ENCODE measurements at regions not wholly inside any gene's neighbourhood (a gene's known extent, or its start where the extent isn't known, plus 50 kb on each side); places are given as distances from the start of the nearest gene placed in this dataset.
"Not testable (repeated sequence)": the region's sequence is repeated elsewhere in the genome, so short reads cannot be mapped to it uniquely, and the experiment has no call there.

DNA sequence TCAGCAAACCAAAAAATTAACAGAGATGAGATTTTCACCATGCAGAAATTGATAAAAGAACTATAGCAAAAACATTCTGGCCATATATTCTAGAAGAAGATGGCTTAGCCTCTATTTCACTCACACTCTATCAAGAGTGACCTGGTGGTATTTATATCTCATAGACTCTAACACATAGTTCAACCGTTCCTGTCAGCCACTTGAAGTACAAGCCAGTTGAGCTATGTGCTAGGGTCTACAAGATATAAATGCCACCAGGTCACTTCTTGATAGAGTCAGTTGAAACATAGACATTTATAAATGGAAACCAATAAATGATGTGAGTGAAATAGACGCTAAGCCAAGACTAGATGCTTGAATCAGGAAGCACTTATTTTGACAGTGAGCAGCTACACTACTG is 836.7 kb upstream of the EPHA5 start:
- Mint-ChIP-seq H3K36me3 (no peaks in the 10 kb centered on the region), H3K9me3 (peaks cover 3 to 27% (median 19%) of the 10 kb centered on the region in 6 donors), H3K27ac (no peak overlapping the region), H3K4me3 (no peak overlapping the region), H3K4me1 (no peaks in the 10 kb centered on the region), H3K27me3 (ENCODE audit: low read depth in 3 of 3) (peaks cover 0 to 2% (median under 1%) of the 10 kb centered on the region in 3 donors)
- DNase-seq = no peak

DNA sequence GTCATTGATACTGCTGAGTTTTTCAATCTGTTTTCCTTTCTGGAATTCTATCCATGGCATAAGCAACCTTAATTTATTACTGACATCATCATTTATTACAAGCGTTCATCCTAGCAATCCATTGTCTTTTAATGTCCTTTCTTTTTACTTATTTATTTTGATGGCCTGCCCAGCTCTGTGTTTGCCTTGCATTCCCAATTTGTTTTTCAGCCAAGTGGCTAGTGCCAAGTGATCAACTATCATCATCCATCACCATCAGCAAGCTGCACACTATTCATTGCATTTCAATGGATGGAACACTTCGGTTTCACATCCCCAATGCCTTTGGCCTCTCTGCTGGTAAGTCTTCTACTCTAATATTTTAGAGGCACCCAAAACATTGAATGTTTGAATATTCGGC is 831.7 kb upstream of the EPHA5 start:
- H3K4me1 Mint-ChIP-seq = no peaks in the 10 kb centered on the region
- H3K4me3 Mint-ChIP-seq = no peak overlapping the region

DNA sequence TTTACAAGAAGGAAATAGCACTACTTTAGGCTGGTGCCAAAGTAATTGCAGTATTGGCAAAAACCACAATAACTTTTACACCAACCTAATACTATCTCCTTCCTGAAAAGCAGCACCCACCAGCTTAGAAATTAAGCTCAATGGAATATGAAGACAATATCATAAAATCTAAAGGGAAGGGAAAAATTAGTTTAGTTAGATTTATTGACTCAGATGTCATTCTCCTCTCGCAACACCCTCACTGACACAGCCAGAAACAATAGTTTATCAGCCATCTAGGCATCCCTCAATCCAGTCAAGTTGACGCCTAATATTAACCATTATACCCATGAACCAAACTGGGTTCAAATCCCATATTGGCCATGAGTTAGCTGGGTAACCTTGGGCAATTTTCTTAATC is 820.4 kb upstream of the EPHA5 start:
- Mint-ChIP-seq H3K9me3 (peaks cover 8 to 31% (median 16%) of the 10 kb centered on the region in 6 donors), H3K36me3 (no peaks in the 10 kb centered on the region), H3K4me3 (no peak overlapping the region), H3K27me3 (ENCODE audit: low read depth in 3 of 3) (no peaks in the 10 kb centered on the region), H3K4me1 (no peaks in the 10 kb centered on the region), H3K27ac (no peak overlapping the region)
- no peak for DNase-seq

More for the DNA sequence above, 831.7 kb upstream of the EPHA5 start:
- Mint-ChIP-seq H3K27ac (no peak overlapping the region), H3K36me3 (no peaks in the 10 kb centered on the region), H3K9me3 (peaks cover 9 to 42% (median 18%) of the 10 kb centered on the region in 6 donors), H3K27me3 (ENCODE audit: low read depth in 3 of 3) (peaks cover 0 to 2% (median under 1%) of the 10 kb centered on the region in 3 donors)
- no peak for DNase-seq

DNA sequence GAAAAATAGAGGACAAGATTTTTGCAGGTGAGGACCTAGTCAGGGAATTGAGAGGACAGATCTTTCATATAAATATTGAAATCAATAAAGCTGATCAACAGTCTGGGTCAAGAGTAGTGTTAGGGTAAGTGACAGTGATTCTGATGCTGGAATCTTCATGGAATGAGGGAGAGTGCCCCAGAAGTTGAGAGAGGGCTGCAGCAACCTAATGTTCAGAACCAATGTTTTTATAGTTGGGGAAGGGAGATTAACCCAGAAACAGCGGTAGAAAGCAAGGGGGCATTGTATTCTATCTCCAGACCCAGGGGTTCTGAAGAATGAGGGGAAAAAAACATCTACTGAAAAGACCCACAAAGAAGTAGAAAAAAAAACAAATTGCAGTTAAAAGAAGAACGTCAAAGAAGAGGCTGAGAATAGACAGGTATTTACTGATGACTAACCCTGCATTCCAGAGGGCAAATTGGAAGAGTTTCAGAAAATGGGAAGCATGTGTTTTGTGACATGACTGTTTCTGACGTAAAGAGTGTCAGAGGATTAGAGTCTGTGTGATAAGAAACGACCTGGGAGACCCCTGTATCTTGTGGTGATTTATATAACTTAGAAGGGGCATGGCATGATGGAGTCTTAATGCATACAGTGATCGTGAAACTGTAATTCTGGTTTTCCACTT is 819.6 kb upstream of the EPHA5 start:
- Mint-ChIP-seq H3K4me3 (no peak overlapping the region), H3K4me1 (no peaks in the 10 kb centered on the region), H3K9me3 (peaks cover 8 to 31% (median 15%) of the 10 kb centered on the region in 6 donors), H3K36me3 (no peaks in the 10 kb centered on the region), H3K27ac (no peak overlapping the region), H3K27me3 (ENCODE audit: low read depth in 3 of 3) (no peaks in the 10 kb centered on the region)
- no peak for DNase-seq

DNA sequence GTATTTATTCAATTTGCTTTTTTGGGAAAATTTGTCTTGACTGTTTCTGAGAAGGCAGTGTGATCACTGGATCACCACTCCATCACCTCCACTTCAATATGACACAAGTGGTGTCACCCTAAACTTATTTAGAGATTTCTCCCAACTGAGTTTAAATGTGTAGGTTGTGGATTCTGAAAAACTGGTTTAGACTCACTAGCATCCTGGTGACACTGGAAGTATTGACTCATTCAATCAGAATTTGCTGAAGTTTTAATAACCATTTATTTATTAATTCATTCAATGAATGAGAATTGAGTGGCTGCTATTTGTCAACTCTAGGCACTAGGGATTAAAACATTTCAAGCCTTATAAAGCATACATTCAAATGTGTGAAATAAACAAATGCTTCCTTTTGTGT is 819.1 kb upstream of the EPHA5 start:
- peaks cover 8 to 31% (median 15%) of the 10 kb centered on the region in 6 donors for H3K9me3 Mint-ChIP-seq
- no peak for DNase-seq
- H3K36me3 Mint-ChIP-seq = no peaks in the 10 kb centered on the region
- no peak overlapping the region for H3K4me3 Mint-ChIP-seq
- no peaks in the 10 kb centered on the region for H3K27me3 Mint-ChIP-seq (ENCODE audit: low read depth in 3 of 3)
- H3K4me1 Mint-ChIP-seq = no peaks in the 10 kb centered on the region
- no peak overlapping the region for H3K27ac Mint-ChIP-seq

DNA sequence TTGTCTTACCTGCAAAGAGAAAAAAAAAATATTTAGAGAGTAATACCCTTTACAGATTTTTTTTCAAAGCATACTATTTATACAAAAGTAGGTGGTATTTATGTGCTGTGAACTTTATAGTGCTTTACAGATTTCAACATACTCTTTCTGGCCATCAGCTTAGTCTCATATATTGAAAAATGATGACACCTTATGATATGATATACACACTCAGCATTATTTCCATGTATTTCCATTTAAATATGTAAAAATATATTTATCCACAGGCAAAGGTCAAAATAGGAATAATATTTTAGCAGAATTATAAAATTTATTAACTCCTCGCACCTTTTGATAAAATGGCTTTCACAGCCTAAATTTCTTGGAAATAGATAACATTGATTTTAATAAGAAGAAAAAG is 815.8 kb upstream of the EPHA5 start:
- DNase-seq = no peak
- Mint-ChIP-seq H3K27ac (no peak overlapping the region), H3K9me3 (peaks cover 7 to 44% (median 17%) of the 10 kb centered on the region in 6 donors), H3K27me3 (ENCODE audit: low read depth in 3 of 3) (no peaks in the 10 kb centered on the region), H3K36me3 (no peaks in the 10 kb centered on the region), H3K4me1 (no peaks in the 10 kb centered on the region), H3K4me3 (no peak overlapping the region)

DNA sequence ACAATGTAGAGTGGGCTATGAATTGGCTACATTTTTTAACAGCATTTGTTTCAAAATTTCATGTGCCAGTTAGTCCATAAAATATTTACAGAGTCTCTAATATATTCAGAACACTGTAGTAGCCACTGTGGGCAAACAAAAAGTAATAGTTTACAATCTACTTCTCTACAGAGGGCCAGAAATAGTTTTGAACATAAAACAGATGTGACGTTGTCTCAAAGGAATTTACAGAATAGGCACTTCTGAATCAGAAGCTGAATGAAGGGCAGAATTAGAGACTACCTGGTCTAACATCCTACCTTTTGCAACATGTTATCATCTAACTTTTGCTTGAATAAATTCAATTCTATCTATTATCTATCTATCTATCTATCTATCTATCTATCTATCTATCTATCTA is 811.9 kb upstream of the EPHA5 start:
- Mint-ChIP-seq H3K9me3 (peaks cover 2 to 39% (median 16%) of the 10 kb centered on the region in 6 donors), H3K36me3 (no peaks in the 10 kb centered on the region), H3K4me1 (no peaks in the 10 kb centered on the region), H3K27me3 (ENCODE audit: low read depth in 3 of 3) (peaks cover 0 to 2% (median 0%) of the 10 kb centered on the region in 3 donors), H3K4me3 (no peak overlapping the region), H3K27ac (no peak overlapping the region)
- DNase-seq = no peak

DNA sequence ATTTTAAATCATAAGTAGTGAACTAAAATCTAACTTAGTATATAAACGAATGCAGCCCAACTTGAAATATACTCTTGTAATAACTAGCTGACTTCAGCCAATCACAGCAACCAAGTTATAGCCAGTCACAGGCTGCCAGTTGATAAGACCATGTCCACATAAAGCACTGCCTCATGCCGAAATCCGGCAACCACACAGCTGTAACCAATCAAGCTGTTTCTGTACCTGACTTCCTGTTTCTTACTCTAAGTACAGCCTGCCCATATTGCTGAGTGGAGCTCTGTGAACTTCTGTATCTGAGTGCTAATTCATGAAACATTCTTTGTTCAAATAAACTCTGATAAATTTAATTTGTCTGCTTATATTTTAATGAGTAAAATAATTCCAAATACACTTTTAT is 805.3 kb upstream of the EPHA5 start:
- H3K9me3 Mint-ChIP-seq = peaks cover 9 to 43% (median 29%) of the 10 kb centered on the region in 6 donors
- H3K4me1 Mint-ChIP-seq = no peaks in the 10 kb centered on the region
- no peaks in the 10 kb centered on the region for H3K36me3 Mint-ChIP-seq
- H3K4me3 Mint-ChIP-seq = no peak overlapping the region
- H3K27me3 Mint-ChIP-seq (ENCODE audit: low read depth in 3 of 3) = peaks cover 0 to 2% (median 0%) of the 10 kb centered on the region in 3 donors
- no peak for DNase-seq
- no peak overlapping the region for H3K27ac Mint-ChIP-seq

DNA sequence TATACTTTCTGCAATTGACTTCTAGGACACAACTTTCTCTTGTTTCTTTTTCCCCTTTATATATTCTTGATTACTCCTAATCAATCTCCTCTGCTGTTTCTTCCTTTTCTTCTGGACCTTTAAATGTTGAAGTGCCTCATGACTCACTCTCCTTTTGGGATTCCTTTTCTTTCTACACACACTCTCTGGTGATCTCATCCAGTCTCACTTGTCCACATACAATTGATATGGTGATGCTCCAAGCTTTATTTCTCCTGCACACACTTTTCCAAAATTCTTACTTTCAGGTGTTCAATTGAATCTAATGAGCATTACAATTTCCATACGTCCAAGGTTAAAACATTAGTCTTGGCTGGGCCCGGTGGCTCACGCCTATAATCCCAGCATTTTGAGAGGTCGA is 794.8 kb upstream of the EPHA5 start:
- peaks cover 0 to 2% (median 0%) of the 10 kb centered on the region in 3 donors for H3K27me3 Mint-ChIP-seq (ENCODE audit: low read depth in 3 of 3)
- DNase-seq = no peak
- no peak overlapping the region for H3K27ac Mint-ChIP-seq
- H3K9me3 Mint-ChIP-seq = peaks cover 25 to 56% (median 37%) of the 10 kb centered on the region in 6 donors
- no peaks in the 10 kb centered on the region for H3K36me3 Mint-ChIP-seq
- H3K4me3 Mint-ChIP-seq = no peak overlapping the region
- H3K4me1 Mint-ChIP-seq = no peaks in the 10 kb centered on the region

DNA sequence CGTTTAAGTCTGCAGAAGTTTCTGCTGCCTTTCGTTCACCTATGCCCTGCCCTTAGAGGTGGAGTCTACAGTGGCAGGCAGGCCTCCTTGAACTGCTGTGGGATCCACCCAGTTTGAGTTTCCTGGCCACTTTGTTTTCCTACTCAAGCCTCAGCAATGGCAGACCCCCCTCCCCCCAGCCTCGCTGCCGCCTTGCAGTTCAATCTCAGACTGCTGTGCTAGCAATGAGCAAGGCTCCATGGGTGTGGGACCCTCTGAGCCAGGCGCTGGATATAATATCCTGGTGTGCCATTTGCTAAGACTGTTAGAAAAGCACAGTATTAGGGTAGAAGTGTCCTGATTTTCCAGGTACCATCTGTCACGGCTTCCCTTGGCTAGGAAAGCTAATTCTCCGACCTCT is 792.6 kb upstream of the EPHA5 start:
- not testable (repeated sequence) for H3K27ac Mint-ChIP-seq; H3K36me3 Mint-ChIP-seq; DNase-seq; H3K27me3 Mint-ChIP-seq (ENCODE audit: low read depth in 3 of 3); H3K4me1 Mint-ChIP-seq; H3K4me3 Mint-ChIP-seq
- H3K9me3 Mint-ChIP-seq = peaks cover 23 to 61% (median 43%) of the 10 kb centered on the region in 6 donors

DNA sequence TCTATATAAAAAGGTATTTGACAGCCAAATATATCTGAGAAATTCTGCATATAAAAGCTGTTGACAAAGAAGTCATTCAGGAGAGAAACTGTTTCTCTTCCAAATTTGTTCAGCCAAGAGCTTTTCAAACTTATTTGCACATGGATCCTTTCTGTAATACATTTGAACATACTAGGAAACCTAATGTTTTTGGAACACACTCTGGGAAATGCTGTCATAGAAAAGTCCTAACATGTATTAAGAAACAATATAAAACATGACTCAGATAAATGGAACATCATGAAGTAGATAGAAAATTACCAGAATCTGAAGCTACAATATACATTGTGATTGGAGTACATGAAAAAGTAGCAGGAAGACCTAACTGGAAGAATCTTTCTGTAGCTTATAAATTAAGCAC is 781.5 kb upstream of the EPHA5 start:
- no peaks in the 10 kb centered on the region for H3K4me1 Mint-ChIP-seq
- H3K27ac Mint-ChIP-seq = no peak overlapping the region
- H3K36me3 Mint-ChIP-seq = no peaks in the 10 kb centered on the region
- peaks cover 4 to 44% (median 13%) of the 10 kb centered on the region in 6 donors for H3K9me3 Mint-ChIP-seq
- H3K4me3 Mint-ChIP-seq = no peak overlapping the region
- no peaks in the 10 kb centered on the region for H3K27me3 Mint-ChIP-seq (ENCODE audit: low read depth in 3 of 3)
- no peak for DNase-seq

DNA sequence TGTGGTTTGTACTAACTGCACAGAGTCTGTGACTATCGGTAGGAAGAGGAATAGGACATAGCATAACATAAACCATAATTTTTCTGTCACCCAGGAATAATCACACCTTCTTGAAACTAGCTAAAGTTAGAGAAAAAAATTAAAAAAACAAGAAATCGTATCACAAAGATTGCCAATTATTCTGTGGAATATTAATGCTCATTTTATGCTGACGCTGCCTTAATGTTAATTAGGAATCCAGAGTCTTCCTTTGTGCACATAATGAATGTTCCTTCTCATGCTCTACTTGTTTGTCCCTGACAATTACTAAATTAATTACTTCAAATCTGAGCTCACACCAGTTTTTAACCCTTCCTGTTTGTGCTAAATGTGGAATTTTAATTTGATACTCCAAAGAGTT is 772.7 kb upstream of the EPHA5 start:
- DNase-seq = no peak
- no peaks in the 10 kb centered on the region for H3K4me1 Mint-ChIP-seq
- H3K27me3 Mint-ChIP-seq (ENCODE audit: low read depth in 3 of 3) = no peaks in the 10 kb centered on the region
- no peak overlapping the region for H3K27ac Mint-ChIP-seq
- H3K4me3 Mint-ChIP-seq = no peak overlapping the region
- peaks cover 7 to 43% (median 16%) of the 10 kb centered on the region in 6 donors for H3K9me3 Mint-ChIP-seq
- H3K36me3 Mint-ChIP-seq = no peaks in the 10 kb centered on the region

DNA sequence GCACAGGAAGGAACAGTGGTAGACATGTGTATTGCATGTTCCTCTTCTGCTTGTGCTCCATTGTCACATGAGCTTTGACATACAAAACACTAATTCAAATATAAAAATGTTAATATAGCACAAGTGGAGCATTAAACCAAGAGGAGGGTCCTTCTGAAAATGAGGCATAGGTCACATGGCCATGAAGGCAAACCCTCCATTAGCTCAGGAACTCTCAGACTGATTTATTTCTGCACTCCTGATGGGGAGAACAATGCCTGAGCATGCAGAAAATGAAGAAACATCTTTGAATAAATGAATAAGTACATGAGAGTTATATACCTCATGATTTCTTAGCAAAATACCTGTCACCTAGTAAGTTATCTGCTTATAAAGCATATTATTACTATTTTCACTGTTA is 769.2 kb upstream of the EPHA5 start:
- no peak overlapping the region for H3K4me3 Mint-ChIP-seq
- no peaks in the 10 kb centered on the region for H3K4me1 Mint-ChIP-seq
- peaks cover 0 to 2% (median 0%) of the 10 kb centered on the region in 3 donors for H3K36me3 Mint-ChIP-seq
- DNase-seq = no peak
- H3K27ac Mint-ChIP-seq = no peak overlapping the region
- H3K27me3 Mint-ChIP-seq (ENCODE audit: low read depth in 3 of 3) = no peaks in the 10 kb centered on the region
- peaks cover 11 to 57% (median 25%) of the 10 kb centered on the region in 6 donors for H3K9me3 Mint-ChIP-seq

DNA sequence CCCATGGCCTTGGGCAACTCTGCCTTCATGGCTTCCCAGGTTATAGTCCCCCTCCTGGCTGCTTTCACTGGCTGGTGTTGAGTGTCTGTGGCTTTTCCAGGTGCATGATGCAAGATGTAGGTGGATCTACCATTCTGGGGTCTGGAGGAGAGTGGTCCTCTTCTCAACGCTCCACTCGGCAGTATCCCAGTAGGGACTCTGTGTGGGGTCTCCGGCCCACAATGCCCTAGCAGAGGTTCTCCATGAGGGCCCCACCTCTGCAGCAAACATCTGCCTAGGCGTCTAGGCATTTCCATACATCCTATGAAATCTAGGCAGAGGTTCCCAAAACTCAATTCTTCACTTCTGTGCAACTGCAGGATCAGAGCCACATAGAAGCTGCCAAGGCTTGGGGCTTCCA is 763.4 kb upstream of the EPHA5 start:
- Mint-ChIP-seq H3K36me3 (peaks cover 0 to 5% (median 0%) of the 10 kb centered on the region in 3 donors), H3K27ac (no peak overlapping the region), H3K4me1 (no peaks in the 10 kb centered on the region), H3K27me3 (ENCODE audit: low read depth in 3 of 3) (peaks cover 0 to 4% (median 0%) of the 10 kb centered on the region in 3 donors), H3K9me3 (peaks cover 16 to 61% (median 36%) of the 10 kb centered on the region in 6 donors), H3K4me3 (no peak overlapping the region)
- no peak for DNase-seq

DNA sequence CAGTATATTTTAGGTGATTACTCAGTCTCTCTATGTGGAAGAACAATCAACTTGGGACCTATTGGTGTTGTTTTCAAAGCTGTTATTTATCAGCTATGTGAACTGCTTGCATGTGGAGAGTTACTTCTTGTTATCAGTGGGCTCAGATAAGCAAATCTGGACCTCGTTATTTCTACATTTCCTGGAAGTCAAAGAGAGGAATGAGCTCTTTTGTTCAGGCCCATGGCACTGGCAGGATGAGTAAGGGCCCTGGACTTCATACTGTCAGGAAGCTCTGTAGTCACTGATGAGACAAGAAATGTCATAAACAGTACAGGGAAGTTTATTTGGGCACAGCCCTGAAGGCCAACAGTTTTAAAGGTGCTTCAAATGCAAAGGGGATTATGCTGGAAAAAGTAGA is 760.6 kb upstream of the EPHA5 start:
- Mint-ChIP-seq H3K27ac (no peak overlapping the region), H3K4me1 (no peaks in the 10 kb centered on the region), H3K9me3 (peaks cover 11 to 49% (median 28%) of the 10 kb centered on the region in 6 donors), H3K27me3 (ENCODE audit: low read depth in 3 of 3) (peaks cover 0 to 4% (median 0%) of the 10 kb centered on the region in 3 donors), H3K4me3 (no peak overlapping the region), H3K36me3 (peaks cover 0 to 5% (median 0%) of the 10 kb centered on the region in 3 donors)
- DNase-seq = no peak

Measured in immature natural killer cell (primary cell).